Fibroblast of skin of right quadriceps (primary cell): ENCODE measurements at regions not wholly inside any gene's neighbourhood (a gene's known extent, or its start where the extent isn't known, plus 50 kb on each side); places are given as distances from the start of the nearest gene placed in this dataset.
A peak's percentile ranks its signal among the peaks of the same experiment; 100 is the strongest.
"Not testable (repeated sequence)": the region's sequence is repeated elsewhere in the genome, so short reads cannot be mapped to it uniquely, and the experiment has no call there.

Experiments
- DNase-seq: peaks from one replicate; pipeline ENCODE4 v3.0.0-alpha.2; 2013

DNA sequence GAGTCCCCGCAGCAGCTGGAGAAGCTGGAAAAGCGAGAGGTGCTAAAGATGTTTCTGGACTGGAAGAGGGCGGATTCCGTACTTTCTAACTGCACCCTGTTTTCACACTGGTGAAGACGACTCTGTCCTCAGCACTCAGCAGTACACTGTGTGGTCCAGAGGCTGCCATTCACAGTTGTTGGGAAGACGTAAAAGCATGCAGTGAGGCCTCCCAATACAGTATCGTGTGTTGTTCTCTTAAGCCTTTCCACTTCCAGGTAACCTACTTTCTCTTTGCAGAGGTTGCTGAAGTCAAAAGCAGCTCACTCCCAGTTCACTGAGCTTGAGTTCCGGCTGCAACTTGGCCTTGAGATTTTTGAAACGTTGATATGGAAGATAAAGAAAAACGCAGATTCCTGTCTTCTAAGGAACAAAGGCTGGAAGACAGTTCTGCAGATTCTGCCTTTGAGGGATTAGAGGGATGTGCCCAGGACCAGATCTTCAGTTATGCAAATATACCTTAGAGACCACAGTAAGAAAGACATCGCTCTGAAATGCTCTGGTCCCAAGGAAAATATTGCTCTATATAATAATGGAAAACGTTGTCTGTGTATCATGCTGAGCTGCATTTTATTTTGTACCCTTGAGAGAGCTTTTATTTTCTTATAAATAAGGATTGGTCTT is 540.9 kb downstream of the TRIML1 start:
- no peak for DNase-seq

DNA sequence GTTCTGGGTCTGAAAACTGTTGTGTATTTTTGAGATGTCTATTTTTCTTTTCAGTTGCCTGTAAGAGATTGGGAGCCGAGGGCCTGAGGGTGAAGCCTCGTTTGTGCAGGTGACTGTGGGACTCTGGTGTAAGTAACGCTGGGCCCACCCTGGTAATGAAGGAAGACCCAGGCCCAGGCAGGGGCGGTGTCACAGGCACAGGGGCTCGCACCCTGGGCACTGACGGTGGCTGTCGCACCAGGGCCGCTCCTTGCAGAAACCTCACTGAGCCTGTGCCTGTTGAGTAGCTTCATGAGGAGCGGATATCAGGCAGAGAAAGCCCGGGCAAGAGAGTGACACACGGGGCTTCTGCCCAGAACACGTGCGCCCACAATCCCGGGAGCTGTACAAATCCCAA is 541.4 kb downstream of the TRIML1 start:
- DNase-seq: no peak

GRCh38 chr4:188682321-188682720 is 543.1 kb downstream of the TRIML1 start:
- no peak for DNase-seq

GRCh38 chr4:188683571-188683970 is 544.3 kb downstream of the TRIML1 start:
- peak; percentile 51 for DNase-seq

- peak; percentile 56 for DNase-seq
These were observed 549.7 kb downstream of the TRIML1 start for GRCh38 chr4:188688956-188689355.

GRCh38 chr4:188691811-188692210 is 552.6 kb downstream of the TRIML1 start:
- DNase-seq: peak; percentile 81

- no peak for DNase-seq
These were observed 556.0 kb downstream of the TRIML1 start for GRCh38 chr4:188695261-188695660.

DNA sequence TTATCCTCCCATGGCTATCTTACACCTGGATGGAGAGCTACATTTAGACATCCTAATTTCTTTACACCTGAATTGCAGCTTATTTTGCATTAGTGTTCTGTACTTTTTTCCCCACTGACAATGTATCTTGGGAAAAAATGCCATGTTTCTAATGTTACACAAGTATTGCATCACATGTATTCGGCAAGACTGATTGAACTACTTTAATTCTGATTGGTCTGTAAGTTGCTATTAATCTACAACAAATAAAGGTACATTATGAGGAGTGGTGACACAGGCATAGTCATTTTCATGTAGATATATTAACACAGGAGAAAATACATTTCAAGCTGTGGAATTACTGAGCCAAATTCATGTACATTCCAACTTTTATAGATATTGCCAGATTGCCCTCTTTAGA is 558.0 kb downstream of the TRIML1 start:
- DNase-seq: no peak

GRCh38 chr4:188701952-188702351 is 562.7 kb downstream of the TRIML1 start:
- DNase-seq: no peak

DNA sequence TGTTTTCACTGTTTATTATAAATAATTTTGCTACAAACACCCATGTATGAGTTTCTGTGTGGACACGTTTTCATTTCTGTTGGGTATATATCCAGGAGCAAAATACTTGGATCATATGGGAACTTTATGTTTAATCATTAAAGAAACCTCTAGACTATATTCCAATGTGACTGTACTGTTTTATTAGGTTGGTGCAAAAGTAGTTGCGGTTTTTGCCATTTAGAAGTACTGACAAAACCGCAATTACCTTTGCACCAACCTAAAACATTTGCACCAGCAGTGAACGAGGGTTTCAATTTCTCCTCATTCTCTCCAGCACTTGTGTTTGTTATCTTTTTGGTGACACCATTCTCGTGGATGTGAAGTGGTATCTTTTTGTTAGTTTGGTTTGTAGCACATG is 565.0 kb downstream of the TRIML1 start:
- no peak for DNase-seq

- no peak for DNase-seq
These were observed 567.8 kb downstream of the TRIML1 start for GRCh38 chr4:188707036-188707435.

GRCh38 chr4:188714501-188714900 is 575.3 kb downstream of the TRIML1 start:
- peak; percentile 88 for DNase-seq

DNA sequence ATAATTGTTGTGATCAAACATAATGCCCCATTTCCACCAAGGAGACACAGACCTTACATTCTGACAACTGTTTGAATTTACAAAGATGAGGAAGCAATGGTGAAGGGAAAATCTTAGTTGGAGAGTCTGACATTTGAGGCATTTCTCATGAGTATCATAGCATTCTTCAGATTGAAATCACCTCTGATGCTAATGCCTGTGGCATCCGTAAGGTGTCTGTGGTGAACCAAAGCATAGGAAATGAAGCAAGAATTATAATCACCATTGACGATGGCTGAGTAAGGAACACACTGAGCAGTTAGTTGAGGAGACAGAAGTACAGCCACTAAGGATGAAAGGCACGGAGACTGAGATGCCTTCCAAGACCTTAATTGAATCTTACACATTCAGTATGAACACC is 575.7 kb downstream of the TRIML1 start:
- peak; percentile 97 for DNase-seq

DNA sequence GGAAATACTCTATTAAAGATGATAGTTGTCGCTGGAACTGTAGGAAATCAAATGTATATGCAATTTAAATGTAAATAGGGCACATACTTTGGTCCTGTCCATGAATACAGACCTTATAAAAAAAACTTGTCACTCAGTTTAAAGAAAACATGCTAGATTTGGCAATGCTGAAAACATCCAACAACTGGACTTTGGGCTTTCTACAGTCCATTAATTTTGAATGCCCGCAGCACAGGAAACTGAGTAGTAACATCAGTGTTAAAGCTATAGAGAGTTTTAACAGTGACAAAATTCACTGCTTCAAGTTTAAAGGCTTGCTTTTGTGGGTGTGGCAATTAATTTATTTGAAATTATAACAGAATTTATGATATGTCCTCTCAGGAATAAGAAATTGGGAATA is 578.4 kb downstream of the TRIML1 start:
- DNase-seq: no peak

- no peak for DNase-seq
These were observed 580.6 kb downstream of the TRIML1 start for GRCh38 chr4:188719794-188720193.

DNA sequence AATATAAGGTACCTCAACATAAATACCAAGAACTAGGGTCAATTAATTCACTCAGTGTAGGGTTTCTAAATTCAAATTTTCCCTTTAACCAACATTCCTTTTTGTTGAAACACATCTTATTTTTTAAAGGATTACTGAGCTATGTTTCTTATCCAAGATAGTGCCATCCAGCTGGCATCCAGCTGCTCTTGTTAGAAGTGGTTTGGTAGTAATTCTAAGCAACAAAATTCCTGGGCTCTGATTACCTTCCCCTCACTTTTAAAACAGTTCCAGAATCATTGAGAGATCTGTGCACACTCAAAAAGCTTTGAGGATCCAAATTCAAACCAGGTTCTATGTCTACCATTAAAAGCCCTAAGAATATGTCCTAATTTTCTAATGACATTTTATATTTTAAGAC is 583.7 kb downstream of the TRIML1 start:
- peak; percentile 40 for DNase-seq

GRCh38 chr4:188727746-188728145 is 588.5 kb downstream of the TRIML1 start:
- peak; percentile 27 for DNase-seq

DNA sequence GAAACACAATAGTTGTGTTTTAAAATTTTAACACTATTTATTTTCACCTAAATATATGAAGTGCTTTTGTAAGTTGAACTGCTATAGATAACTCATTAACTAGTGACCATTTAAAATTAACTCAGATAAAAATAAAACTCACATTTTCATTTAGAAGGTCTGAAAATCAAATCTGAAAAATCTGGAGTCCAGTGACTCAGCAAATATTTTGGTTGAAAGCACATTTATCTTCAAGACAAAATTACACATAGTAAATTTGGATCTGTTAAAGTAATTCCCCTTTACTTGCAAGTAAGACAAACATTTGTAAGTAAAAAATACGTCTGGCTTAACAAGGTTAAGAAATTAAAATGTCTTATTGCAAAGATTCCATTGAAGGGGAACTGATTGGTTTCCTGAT is 589.1 kb downstream of the TRIML1 start:
- DNase-seq: peak; percentile 29

- DNase-seq: no peak
These were observed 592.9 kb downstream of the TRIML1 start for GRCh38 chr4:188732131-188732530.

DNA sequence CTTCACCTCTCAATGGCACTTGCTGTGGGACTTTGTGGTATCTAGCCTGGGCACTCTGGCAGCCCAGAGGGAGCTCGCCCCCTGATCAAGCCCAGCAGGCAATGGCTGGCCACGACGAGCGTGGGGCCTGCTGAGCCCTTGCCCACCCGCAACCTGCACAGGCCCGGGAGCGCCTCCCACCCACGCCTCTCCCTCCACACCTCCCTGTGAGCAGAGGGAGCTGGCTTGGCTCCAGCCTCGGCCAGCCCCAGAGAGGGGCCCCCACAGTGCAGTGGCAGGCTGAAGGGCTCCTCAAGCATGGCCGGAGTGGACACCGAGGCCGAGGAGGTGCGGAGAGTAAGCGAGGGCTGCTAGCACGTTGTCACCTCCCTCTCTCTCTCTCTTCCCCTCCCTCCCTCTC is 595.8 kb downstream of the TRIML1 start:
- DNase-seq: no peak

DNA sequence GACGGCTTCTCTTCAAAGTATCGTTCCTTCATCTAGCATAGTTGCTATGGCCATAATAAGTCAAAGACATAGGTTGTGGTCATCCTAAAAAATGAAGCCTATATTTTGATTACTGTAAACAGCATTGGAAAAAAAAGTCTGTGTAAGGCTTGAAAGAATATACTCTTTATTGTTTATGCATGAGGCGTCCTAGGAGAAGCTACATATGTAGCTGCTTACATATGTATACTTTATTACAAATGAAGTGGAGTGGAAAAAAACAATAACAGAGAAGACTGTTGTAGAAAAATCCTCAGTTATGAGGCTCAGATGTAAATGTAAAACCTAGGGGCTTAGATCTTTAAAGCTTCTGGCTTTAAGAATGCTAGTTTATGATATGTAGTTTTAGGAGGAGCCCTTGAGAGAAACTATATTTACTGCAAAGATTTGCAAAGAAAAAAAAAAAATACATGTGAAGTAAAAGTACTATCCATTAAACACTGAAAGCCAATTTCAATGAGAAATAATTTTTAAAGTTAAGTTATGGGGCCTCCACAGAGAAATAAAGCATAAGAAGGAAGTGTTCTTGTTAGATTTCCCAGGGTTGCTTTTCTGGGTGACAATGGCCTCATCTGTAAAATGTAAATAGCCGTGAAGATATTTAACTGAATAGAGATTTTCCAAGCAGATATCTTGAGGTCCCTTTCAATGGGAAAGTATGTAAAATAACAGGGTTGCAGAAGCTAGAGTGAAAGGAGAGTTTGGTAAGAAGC is 598.2 kb downstream of the TRIML1 start:
- DNase-seq: no peak

GRCh38 chr4:188738290-188738689 is 599.0 kb downstream of the TRIML1 start:
- not testable (repeated sequence) for DNase-seq

- not testable (repeated sequence) for DNase-seq
These were observed 600.9 kb downstream of the TRIML1 start for GRCh38 chr4:188740172-188740571.

GRCh38 chr4:188740791-188741190 is 601.5 kb downstream of the TRIML1 start:
- not testable (repeated sequence) for DNase-seq
